Osteocyte (in vitro differentiated cells): ENCODE measurements at regions not wholly inside any gene's neighbourhood (a gene's known extent, or its start where the extent isn't known, plus 50 kb on each side); places are given as distances from the start of the nearest gene placed in this dataset.
A peak's percentile ranks its signal among the peaks of the same experiment; 100 is the strongest.

ENCODE experiments used
- DNase-seq: peaks from one replicate; pipeline ENCODE4 v3.0.0; 2021; ENCODE audit warnings: mixed read lengths; ENCODE audit not compliant: unreplicated experiment; ENCODE audit errors: extremely low spot score
- H3K27ac Mint-ChIP-seq: one replicate; pipeline ENCODE4 v1.8.0; 2021; ENCODE audit warnings: mild to moderate bottlenecking, mixed read lengths; ENCODE audit not compliant: unreplicated experiment
- H3K27me3 Mint-ChIP-seq: one replicate; pipeline ENCODE4 v1.8.0; 2021; ENCODE audit warnings: mixed read lengths; ENCODE audit not compliant: unreplicated experiment
- H3K36me3 Mint-ChIP-seq: one replicate; pipeline ENCODE4 v1.8.0; 2021; ENCODE audit warnings: mixed read lengths; ENCODE audit not compliant: unreplicated experiment
- H3K4me1 Mint-ChIP-seq: one replicate; pipeline ENCODE4 v1.8.0; 2021; ENCODE audit warnings: mixed read lengths; ENCODE audit not compliant: unreplicated experiment
- H3K4me3 Mint-ChIP-seq: one replicate; pipeline ENCODE4 v1.8.0; 2021; ENCODE audit warnings: mild to moderate bottlenecking, moderate library complexity, mixed read lengths; ENCODE audit not compliant: unreplicated experiment
- H3K9me3 Mint-ChIP-seq: one replicate; pipeline ENCODE4 v1.8.0; 2021; ENCODE audit warnings: mixed read lengths; ENCODE audit not compliant: unreplicated experiment
- TF ChIP-seq, protein P1 (sequence below): fragments of 200-600 bp; sonication (generic); IDR thresholded peaks from 2 replicates; pipeline ENCODE4 v1.5.0; 2021; ENCODE audit warnings: antibody characterized with exemption, mild to moderate bottlenecking, moderate library complexity

DNA sequence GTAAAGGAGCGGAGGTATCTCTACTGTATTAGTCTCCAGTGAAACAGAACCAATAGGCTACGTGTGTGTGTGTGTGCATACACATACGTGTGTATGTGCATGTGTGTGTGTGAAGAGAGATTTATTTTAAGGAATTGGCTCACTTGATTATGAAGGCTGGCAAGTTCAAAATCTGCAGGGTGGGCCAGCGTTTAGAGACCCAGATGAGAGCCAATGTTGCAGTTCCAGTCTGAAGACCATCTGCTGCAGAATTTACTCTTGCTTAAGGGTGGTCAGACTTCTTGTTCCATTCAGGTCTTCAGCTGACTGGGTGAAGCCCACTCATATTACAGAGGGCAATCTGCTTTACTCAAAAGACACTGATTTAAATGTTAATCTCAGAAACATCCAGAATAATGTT is 119.2 kb downstream of the FGF18 start:
- no peaks in the 10 kb centered on the region for H3K9me3 Mint-ChIP-seq
- DNase-seq, result peak; percentile 36
- H3K27me3 Mint-ChIP-seq, result peaks cover 3% of the 10 kb centered on the region
- H3K27ac Mint-ChIP-seq, result no peak overlapping the region
- no peak overlapping the region for H3K4me3 Mint-ChIP-seq
- H3K36me3 Mint-ChIP-seq, result no peaks in the 10 kb centered on the region
- TF ChIP-seq, protein P1, sequence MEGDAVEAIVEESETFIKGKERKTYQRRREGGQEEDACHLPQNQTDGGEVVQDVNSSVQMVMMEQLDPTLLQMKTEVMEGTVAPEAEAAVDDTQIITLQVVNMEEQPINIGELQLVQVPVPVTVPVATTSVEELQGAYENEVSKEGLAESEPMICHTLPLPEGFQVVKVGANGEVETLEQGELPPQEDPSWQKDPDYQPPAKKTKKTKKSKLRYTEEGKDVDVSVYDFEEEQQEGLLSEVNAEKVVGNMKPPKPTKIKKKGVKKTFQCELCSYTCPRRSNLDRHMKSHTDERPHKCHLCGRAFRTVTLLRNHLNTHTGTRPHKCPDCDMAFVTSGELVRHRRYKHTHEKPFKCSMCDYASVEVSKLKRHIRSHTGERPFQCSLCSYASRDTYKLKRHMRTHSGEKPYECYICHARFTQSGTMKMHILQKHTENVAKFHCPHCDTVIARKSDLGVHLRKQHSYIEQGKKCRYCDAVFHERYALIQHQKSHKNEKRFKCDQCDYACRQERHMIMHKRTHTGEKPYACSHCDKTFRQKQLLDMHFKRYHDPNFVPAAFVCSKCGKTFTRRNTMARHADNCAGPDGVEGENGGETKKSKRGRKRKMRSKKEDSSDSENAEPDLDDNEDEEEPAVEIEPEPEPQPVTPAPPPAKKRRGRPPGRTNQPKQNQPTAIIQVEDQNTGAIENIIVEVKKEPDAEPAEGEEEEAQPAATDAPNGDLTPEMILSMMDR, result no peak
- H3K4me1 Mint-ChIP-seq, result peaks cover 2% of the 10 kb centered on the region

DNA sequence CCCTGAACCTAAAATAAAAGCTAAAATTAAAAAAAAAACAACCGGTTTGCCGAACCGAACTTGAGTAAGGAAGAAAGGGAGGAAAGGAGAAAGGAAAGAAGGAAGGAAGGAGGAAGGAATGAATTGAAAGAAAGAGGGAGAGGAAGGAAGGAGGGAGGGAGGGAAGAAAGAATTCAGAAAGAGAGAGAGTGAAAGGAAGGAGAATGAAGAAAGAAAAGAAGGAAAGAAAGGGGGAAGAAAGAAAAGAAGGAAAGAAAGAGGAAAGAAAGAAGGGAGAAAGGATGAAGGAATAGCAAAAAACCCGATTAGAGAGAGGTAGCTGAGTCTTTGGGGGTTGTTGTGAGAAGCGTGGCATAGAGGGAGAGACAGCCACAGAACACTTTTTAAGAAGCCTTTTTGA is 121.4 kb downstream of the FGF18 start:
- Mint-ChIP-seq H3K36me3 (no peaks in the 10 kb centered on the region), H3K4me3 (no peak overlapping the region), H3K9me3 (no peaks in the 10 kb centered on the region), H3K27ac (no peak overlapping the region), H3K27me3 (peaks cover 3% of the 10 kb centered on the region), H3K4me1 (peaks cover 2% of the 10 kb centered on the region)
- DNase-seq, result no peak
- TF ChIP-seq, protein P1, result no peak

DNA sequence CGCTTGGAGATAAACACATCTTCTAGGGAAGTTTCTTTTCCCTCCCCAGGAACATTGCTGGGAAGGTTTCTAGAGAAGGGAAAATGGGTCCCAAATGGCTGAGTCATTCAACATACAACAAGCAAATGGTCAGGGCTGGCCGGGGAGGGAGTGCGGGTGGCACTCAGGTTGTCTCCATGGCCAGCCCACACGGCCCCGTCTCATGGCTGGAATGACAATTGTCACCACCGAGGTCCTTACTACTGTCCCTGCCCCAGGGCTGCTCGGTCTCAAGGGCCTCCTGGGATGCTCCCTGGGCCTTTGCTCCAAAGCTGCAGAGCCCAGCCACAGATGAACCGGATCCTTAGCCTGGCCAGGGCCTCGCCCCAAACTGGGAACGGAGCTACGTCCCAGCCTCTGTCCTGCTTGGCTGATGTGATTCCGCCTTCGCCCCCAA is 121.9 kb downstream of the FGF18 start:
- DNase-seq, result peak; percentile 71
- no peak overlapping the region for H3K27ac Mint-ChIP-seq
- TF ChIP-seq, protein P1, result no peak
- H3K4me1 Mint-ChIP-seq, result peaks cover 2% of the 10 kb centered on the region
- H3K36me3 Mint-ChIP-seq, result no peaks in the 10 kb centered on the region
- no peaks in the 10 kb centered on the region for H3K9me3 Mint-ChIP-seq
- H3K4me3 Mint-ChIP-seq, result no peak overlapping the region
- H3K27me3 Mint-ChIP-seq, result peaks cover 3% of the 10 kb centered on the region

DNA sequence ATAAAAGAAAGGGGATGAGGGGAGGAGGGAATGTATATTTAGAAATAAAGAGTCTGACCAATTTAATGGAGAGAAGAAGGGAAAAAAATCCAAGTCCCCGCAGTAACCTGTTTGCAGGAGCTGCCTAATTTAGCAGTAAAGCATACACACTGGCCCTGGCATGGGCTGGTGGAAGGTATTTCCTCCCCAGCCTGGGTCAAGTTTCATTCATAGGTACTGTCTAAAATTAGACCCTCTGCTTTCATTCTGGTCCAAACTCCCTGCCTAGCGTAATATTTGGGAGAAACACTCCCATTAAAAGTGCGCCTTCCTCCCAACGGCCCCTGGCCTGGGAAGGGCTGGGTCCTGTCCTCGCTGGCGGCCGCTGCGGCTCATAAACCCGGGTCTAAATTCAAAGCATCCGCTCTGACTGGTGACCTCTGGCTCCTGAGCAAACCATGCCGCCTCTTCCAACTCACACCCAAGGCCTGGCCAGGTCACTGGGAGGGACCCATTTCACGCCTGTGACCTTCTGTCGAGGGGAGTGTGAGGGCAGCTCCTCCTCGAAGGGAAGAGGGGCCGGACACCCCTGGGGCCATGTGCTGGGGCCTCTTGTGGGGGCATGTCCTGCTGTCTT is 123.2 kb downstream of the FGF18 start:
- Mint-ChIP-seq H3K9me3 (no peaks in the 10 kb centered on the region), H3K27ac (no peak overlapping the region), H3K27me3 (peaks cover 3% of the 10 kb centered on the region), H3K4me3 (no peak overlapping the region), H3K36me3 (no peaks in the 10 kb centered on the region), H3K4me1 (no peaks in the 10 kb centered on the region)
- TF ChIP-seq, protein P1, result no peak
- DNase-seq, result peak; percentile 76

DNA sequence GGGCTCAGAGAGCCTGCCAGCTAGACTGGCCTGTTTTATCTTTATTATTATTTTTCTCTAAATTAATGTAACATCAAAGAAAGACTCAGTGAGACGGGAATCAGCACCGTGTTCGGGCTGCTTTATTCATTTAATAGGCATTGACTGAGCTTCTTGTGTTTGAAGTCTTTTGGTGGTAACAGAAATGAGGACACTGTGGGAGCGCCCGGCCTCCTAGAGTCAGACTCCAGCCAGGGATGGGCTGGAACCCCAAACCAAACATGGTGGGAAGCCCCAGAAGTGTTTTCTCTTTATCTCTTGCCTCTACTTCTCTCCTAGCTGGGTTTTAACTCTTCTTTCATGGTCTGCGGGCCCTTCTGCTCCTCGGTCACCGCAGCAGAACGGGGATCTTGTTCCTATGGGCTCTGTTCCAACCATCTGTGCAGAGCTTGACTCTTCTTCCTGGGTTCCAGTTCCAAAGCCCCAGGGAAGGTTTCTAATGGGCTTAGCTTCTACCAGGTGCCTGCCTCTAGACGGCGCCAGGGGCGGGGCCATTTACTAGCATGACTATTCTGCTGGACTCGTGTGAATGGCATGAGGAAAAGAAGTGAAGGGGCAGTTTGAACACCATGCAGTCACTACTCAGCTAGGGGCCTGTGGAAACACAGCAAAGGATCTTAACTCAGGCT is 123.8 kb downstream of the FGF18 start:
- Mint-ChIP-seq H3K4me1 (no peaks in the 10 kb centered on the region), H3K27ac (no peak overlapping the region), H3K27me3 (peaks cover 3% of the 10 kb centered on the region), H3K9me3 (no peaks in the 10 kb centered on the region), H3K36me3 (no peaks in the 10 kb centered on the region), H3K4me3 (no peak overlapping the region)
- no peak for DNase-seq
- TF ChIP-seq, protein P1, result no peak
